LNCAP (cell line): ENCODE measurements at regions not wholly inside any gene's neighbourhood (a gene's known extent, or its start where the extent isn't known, plus 50 kb on each side); places are given as distances from the start of the nearest gene placed in this dataset.

Experiments
- CTCF ChIP-seq: fragments of 450-650 bp; IDR thresholded peaks from 2 replicates; pipeline ENCODE4 v1.5.1; 2017; ENCODE audit warnings: mild to moderate bottlenecking

GRCh38 chr5:124397317-124397716, 349.1 kb downstream of the ZNF608 start:
- TF ChIP-seq CTCF = no peak

GRCh38 chr5:124395926-124396325, 350.5 kb downstream of the ZNF608 start:
- TF ChIP-seq CTCF = no peak

- no peak for TF ChIP-seq CTCF
Observed at GRCh38 chr5:124395287-124395686, 351.2 kb downstream of the ZNF608 start.

DNA sequence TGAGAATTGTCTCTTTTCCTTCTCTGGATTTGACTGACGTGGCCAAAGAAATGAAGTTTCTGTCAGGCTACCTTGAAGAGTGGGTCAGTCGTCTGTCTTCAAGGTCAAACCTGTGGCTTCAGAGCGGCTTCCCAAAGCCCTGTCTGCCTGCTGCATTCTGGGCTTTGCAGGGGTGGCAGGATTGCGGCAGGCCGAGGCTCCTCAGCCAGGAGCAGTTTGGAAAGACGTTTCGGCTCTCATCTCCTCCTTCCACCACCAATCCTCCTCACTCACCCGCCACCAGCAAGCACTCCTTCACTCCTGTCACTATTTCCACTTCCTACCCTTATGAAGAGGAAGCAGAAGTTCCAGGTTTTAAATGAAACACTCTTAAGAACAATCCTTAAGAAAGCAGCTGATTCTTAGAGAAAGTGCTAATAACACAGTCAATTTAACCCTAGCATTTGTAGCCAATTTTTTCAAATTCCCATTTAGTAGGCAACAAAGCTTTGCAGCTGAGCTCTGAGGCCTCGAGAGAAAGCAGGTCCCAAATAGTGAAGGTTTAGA, 351.7 kb downstream of the ZNF608 start:
- no peak for TF ChIP-seq CTCF

- no peak for TF ChIP-seq CTCF
Observed at GRCh38 chr5:124393584-124394379, 352.7 kb downstream of the ZNF608 start.

- TF ChIP-seq CTCF = no peak
Observed at GRCh38 chr5:124383693-124384092, 362.7 kb downstream of the ZNF608 start.

DNA sequence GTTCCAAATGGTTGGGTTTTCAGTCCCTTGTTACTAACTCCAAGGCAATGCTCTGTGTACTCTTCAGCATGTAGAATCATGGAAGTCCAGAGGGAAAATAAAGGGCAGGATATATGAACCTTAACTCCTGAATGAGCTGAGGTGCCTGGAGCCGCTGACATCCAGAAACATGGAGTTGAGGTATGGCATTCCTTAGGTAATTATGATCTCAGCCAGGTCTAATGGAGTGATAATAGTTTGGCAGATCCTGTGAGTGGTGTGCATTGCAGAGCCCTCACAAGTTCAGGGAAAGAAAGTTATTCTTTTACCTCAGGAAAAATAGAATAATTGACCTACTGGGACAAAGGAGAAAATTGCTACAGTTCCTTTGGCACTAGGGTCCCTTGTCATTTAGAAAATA, 369.1 kb downstream of the ZNF608 start:
- TF ChIP-seq CTCF = no peak
